ENCODE measurements at regions not wholly inside any gene's neighbourhood (a gene's known extent, or its start where the extent isn't known, plus 50 kb on each side); places are given as distances from the start of the nearest gene placed in this dataset.

DNA sequence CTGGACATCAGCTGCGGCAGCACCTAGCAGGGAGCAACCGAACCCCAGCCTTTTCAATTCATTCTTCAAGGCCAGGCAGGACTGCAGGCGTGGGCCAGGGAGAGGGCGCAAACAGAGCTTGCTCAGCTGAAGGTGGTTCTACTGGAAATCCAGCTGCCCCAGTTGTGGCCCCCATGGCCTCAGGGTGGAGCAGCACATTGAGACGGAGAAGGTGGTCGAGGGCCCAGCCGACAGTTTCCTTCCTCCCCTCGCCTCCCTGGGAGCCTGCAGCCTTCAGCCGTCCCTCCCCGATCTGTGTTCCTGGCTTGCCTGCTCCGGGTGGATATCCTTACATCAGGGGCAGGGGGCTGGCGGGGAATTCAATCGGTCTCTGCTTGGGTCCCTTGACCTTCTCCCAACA is 217.8 kb downstream of the ANKRD60 start:
- Histone ChIP-seq H3K4me1 (ENCODE audit: insufficient read depth, poor library complexity, severe bottlenecking) (peaks cover 11% of the 10 kb centered on the region), H3K36me3 (ENCODE audit: low read depth) (no peaks in the 10 kb centered on the region), H3K27ac (ENCODE audit: poor library complexity, severe bottlenecking) (no peak overlapping the region), H3K9me3 (ENCODE audit: severe bottlenecking) (no peaks in the 10 kb centered on the region), H3K4me3 (ENCODE audit: severe bottlenecking) (no peak overlapping the region), H3K27me3 (ENCODE audit: insufficient read depth, poor library complexity, severe bottlenecking) (no peaks in the 10 kb centered on the region)
- no peak for TF ChIP-seq CTCF (IDR thresholded peaks at IDR 0.05; ENCODE audit: poor library complexity, severe bottlenecking)
- ATAC-seq (ENCODE audit: low read depth) (no peak), DNase-seq (ENCODE audit: low spot score) (peak; percentile 80)

DNA sequence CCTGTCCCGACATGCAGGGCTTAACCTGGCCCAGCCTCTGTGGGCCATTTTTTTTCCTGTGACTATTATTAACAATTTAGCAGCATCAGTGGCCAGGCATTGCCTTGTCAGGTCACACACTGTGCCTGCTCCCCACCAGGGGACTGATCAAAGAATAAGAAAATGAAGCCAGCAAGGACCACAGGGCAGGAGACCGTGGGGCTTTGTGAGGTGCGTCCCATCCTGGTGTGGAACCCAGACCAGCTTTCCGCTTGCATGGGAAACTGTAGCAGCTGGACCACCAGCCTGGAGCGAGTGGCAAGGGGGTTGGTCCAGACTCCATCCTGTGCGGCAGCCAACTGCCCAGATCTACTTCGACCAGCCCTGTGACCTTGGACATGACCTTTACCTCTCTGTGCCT is 218.3 kb downstream of the ANKRD60 start:
- Histone ChIP-seq H3K4me1 (ENCODE audit: insufficient read depth, poor library complexity, severe bottlenecking) (peaks cover 11% of the 10 kb centered on the region), H3K27me3 (ENCODE audit: insufficient read depth, poor library complexity, severe bottlenecking) (no peaks in the 10 kb centered on the region), H3K36me3 (ENCODE audit: low read depth) (no peaks in the 10 kb centered on the region), H3K4me3 (ENCODE audit: severe bottlenecking) (no peak overlapping the region), H3K9me3 (ENCODE audit: severe bottlenecking) (no peaks in the 10 kb centered on the region), H3K27ac (ENCODE audit: poor library complexity, severe bottlenecking) (no peak overlapping the region)
- TF ChIP-seq CTCF (IDR thresholded peaks at IDR 0.05; ENCODE audit: poor library complexity, severe bottlenecking) = no peak
- no peak for ATAC-seq (ENCODE audit: low read depth)
- DNase-seq (ENCODE audit: low spot score) = peak; percentile 64

DNA sequence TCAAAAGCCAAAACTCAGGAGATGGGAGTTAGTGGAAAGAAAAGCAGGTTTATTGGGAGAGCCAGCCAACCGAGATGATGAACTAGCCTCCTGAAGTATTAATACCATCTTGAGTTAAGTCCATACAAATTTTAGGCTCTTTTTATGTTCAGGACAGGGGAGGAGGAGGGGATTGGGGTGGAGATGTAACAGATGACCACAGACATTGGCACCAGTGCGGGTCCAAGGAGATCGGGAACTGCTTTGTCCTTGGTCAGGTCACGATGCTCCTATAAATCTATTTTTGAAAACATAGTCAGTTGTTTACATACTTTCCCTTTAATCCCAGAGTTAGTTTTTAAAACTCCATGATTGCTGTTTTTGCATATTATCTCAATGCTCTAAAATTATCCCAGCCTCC is 219.6 kb downstream of the ANKRD60 start:
- ATAC-seq (ENCODE audit: low read depth) = no peak
- Histone ChIP-seq H3K9me3 (ENCODE audit: severe bottlenecking) (no peaks in the 10 kb centered on the region), H3K4me3 (ENCODE audit: severe bottlenecking) (no peak overlapping the region), H3K36me3 (ENCODE audit: low read depth) (no peaks in the 10 kb centered on the region), H3K4me1 (ENCODE audit: insufficient read depth, poor library complexity, severe bottlenecking) (no peaks in the 10 kb centered on the region), H3K27me3 (ENCODE audit: insufficient read depth, poor library complexity, severe bottlenecking) (no peaks in the 10 kb centered on the region), H3K27ac (ENCODE audit: poor library complexity, severe bottlenecking) (no peak overlapping the region)
- no peak for TF ChIP-seq CTCF (IDR thresholded peaks at IDR 0.05; ENCODE audit: poor library complexity, severe bottlenecking)
- DNase-seq (ENCODE audit: low spot score) = no peak

DNA sequence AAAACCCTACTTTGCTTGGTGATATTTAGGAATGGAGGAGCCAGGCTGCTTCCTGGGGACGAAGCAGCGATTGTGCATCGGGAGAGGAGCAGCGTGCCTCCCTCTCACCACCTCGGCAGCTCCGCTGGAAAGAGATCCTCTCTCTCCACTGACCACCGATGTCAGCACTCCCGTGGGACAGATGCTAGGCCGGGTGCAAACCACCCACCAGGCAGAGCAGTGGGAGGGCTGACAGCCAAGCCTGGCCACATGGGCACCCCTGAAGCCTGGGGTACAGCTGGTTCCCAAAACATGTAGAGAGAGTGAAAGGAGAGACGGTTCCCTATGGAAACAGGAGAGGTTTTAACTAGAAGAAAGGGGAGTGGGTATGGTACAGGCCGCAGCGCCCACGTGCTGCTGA is 220.0 kb downstream of the ANKRD60 start:
- Histone ChIP-seq H3K27me3 (ENCODE audit: insufficient read depth, poor library complexity, severe bottlenecking) (no peaks in the 10 kb centered on the region), H3K4me1 (ENCODE audit: insufficient read depth, poor library complexity, severe bottlenecking) (no peaks in the 10 kb centered on the region), H3K4me3 (ENCODE audit: severe bottlenecking) (no peak overlapping the region), H3K27ac (ENCODE audit: poor library complexity, severe bottlenecking) (no peak overlapping the region), H3K36me3 (ENCODE audit: low read depth) (no peaks in the 10 kb centered on the region), H3K9me3 (ENCODE audit: severe bottlenecking) (no peaks in the 10 kb centered on the region)
- DNase-seq (ENCODE audit: low spot score) = peak; percentile 65
- no peak for TF ChIP-seq CTCF (IDR thresholded peaks at IDR 0.05; ENCODE audit: poor library complexity, severe bottlenecking)
- no peak for ATAC-seq (ENCODE audit: low read depth)

DNA sequence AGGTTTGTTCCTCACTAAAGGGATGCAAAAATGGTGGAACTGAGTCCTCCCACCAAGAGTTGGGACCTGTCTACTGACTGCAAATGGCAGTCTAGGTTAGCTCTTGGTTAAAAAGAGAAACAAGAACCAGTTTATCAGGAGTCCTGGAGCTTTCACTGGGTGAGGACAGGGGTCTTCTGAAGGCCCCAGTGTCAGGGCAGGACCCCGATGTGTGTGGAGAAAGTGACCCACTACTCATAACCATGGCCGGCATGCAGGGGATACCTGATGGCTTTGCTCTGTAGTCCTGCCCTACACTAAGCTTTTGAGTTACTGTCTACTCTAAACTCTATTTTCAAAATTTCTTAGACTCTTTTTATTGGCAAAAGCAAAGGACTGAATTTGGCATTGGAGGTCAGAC is 220.5 kb downstream of the ANKRD60 start:
- no peak for TF ChIP-seq CTCF (IDR thresholded peaks at IDR 0.05; ENCODE audit: poor library complexity, severe bottlenecking)
- no peak overlapping the region for H3K4me3 ChIP-seq (ENCODE audit: severe bottlenecking)
- no peak overlapping the region for H3K27ac ChIP-seq (ENCODE audit: poor library complexity, severe bottlenecking)
- DNase-seq (ENCODE audit: low spot score) (peak; percentile 52), ATAC-seq (ENCODE audit: low read depth) (no peak)
- no peaks in the 10 kb centered on the region for H3K27me3 ChIP-seq (ENCODE audit: insufficient read depth, poor library complexity, severe bottlenecking)
- no peaks in the 10 kb centered on the region for H3K4me1 ChIP-seq (ENCODE audit: insufficient read depth, poor library complexity, severe bottlenecking)
- no peaks in the 10 kb centered on the region for H3K36me3 ChIP-seq (ENCODE audit: low read depth)
- no peaks in the 10 kb centered on the region for H3K9me3 ChIP-seq (ENCODE audit: severe bottlenecking)

All from RWPE2 (cell line).